GM12878 (cell line): ENCODE measurements at regions not wholly inside any gene's neighbourhood (a gene's known extent, or its start where the extent isn't known, plus 50 kb on each side); places are given as distances from the start of the nearest gene placed in this dataset.

ENCODE experiments used
- ATF2 ChIP-seq: IDR thresholded peaks from 2 replicates; pipeline ENCODE4 v1.6.1; 2012; ENCODE audit warnings: low read length, inconsistent platforms
- BCL3 ChIP-seq: IDR thresholded peaks from 2 replicates; pipeline ENCODE4 v1.6.1; 2011; ENCODE audit warnings: borderline replicate concordance, low read depth, mild to moderate bottlenecking, moderate library complexity, low read length; ENCODE audit not compliant: insufficient read depth, poor library complexity, severe bottlenecking
- CEBPB ChIP-seq, 2 experiments: fragments of 150-350 bp in 1 of 2; IDR thresholded peaks; 2 replicates each; pipeline ENCODE4 v1.6.1; 2012 to 2014; ENCODE audit warnings: low read depth in 2 of 2, low read length in 2 of 2, borderline replicate concordance in 1 of 2, inconsistent platforms in 1 of 2
- CTCF ChIP-seq, 3 experiments: IDR thresholded peaks in 2 of 3; conservative IDR thresholded peaks in 1 of 3; 2 replicates each; pipeline ENCODE4 v1.5.1; 2011; ENCODE audit warnings: low read depth in 3 of 3, low read length in 3 of 3, mild to moderate bottlenecking in 3 of 3, control low read depth in 2 of 3, moderate library complexity in 2 of 3, inconsistent platforms in 1 of 3, mixed read lengths in 1 of 3; ENCODE audit not compliant: control insufficient read depth in 2 of 3, insufficient read depth in 1 of 3; ENCODE audit errors: extremely low read depth in 1 of 3
- JUND ChIP-seq: IDR thresholded peaks from 2 replicates; pipeline ENCODE4 v1.6.1; 2012; ENCODE audit warnings: low read depth, mild to moderate bottlenecking, low read length, improper control_type of control experiment, moderate library complexity
- NFYB ChIP-seq: IDR thresholded peaks from 2 replicates; pipeline ENCODE4 v1.6.1; 2011; ENCODE audit warnings: low read depth, mild to moderate bottlenecking, low read length, improper control_type of control experiment, moderate library complexity; ENCODE audit not compliant: insufficient read depth
- POLR2A ChIP-seq: IDR thresholded peaks from 2 replicates; pipeline ENCODE4 v1.6.1; 2011; ENCODE audit warnings: low read depth, mild to moderate bottlenecking, low read length
- RAD21 ChIP-seq: IDR thresholded peaks from 2 replicates; pipeline ENCODE4 v1.6.1; 2011; ENCODE audit warnings: mild to moderate bottlenecking, low read depth, low read length, moderate library complexity; ENCODE audit not compliant: insufficient read depth
- RBBP5 ChIP-seq: fragments of 200-600 bp; sonication (generic); conservative IDR thresholded peaks from 2 replicates; pipeline ENCODE4 v1.6.1; 2016
- SMC3 ChIP-seq: IDR thresholded peaks from 2 replicates; pipeline ENCODE4 v1.6.1; 2011; ENCODE audit warnings: low read length, improper control_type of control experiment, borderline replicate concordance
- SREBF1 ChIP-seq: IDR thresholded peaks from 2 replicates; pipeline ENCODE4 v1.6.1; 2012; ENCODE audit warnings: mild to moderate bottlenecking, low read length
- SRF ChIP-seq, 2 experiments: IDR thresholded peaks; 2 replicates each; pipeline ENCODE4 v1.6.1; 2011; ENCODE audit warnings: low read depth in 2 of 2, low read length in 2 of 2, mild to moderate bottlenecking in 1 of 2, moderate library complexity in 1 of 2
- ZNF217 ChIP-seq: fragments of 450-650 bp; IDR thresholded peaks from 2 replicates; pipeline ENCODE4 v1.6.1; 2017; ENCODE audit warnings: antibody characterized with exemption, mild to moderate bottlenecking
- TF ChIP-seq, protein P1 (sequence below): fragments of 450-650 bp; IDR thresholded peaks from 2 replicates; pipeline ENCODE4 v1.6.1; 2016; ENCODE audit warnings: mild to moderate bottlenecking

- no peak for TF ChIP-seq SREBF1
- TF ChIP-seq NFYB: no peak
- no peak for TF ChIP-seq CTCF (IDR thresholded peaks at IDR 0.05 in 2 of 3, conservative IDR thresholded peaks at IDR 0.05 in 1 of 3; ENCODE audit: control insufficient read depth in 2 of 3, extremely low read depth in 1 of 3, insufficient read depth in 1 of 3, low read depth in 3 of 3, low read length in 3 of 3)
- TF ChIP-seq POLR2A: no peak
- no peak for TF ChIP-seq SRF (IDR thresholded peaks at IDR 0.05; ENCODE audit: low read depth in 2 of 2, low read length in 2 of 2)
- TF ChIP-seq ZNF217: no peak
- no peak for TF ChIP-seq SMC3
- TF ChIP-seq, protein P1, sequence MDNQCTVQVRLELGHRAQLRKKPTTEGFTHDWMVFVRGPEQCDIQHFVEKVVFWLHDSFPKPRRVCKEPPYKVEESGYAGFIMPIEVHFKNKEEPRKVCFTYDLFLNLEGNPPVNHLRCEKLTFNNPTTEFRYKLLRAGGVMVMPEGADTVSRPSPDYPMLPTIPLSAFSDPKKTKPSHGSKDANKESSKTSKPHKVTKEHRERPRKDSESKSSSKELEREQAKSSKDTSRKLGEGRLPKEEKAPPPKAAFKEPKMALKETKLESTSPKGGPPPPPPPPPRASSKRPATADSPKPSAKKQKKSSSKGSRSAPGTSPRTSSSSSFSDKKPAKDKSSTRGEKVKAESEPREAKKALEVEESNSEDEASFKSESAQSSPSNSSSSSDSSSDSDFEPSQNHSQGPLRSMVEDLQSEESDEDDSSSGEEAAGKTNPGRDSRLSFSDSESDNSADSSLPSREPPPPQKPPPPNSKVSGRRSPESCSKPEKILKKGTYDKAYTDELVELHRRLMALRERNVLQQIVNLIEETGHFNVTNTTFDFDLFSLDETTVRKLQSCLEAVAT: no peak
- no peak for TF ChIP-seq BCL3
- TF ChIP-seq JUND: no peak
- no peak for TF ChIP-seq ATF2
- TF ChIP-seq CEBPB (IDR thresholded peaks at IDR 0.05; ENCODE audit: borderline replicate concordance in 1 of 2, low read depth in 2 of 2, low read length in 2 of 2): no peak
- no peak for TF ChIP-seq RAD21
- TF ChIP-seq RBBP5: no peak
Observed at GRCh38 chr3:74916696-74917095, 302.2 kb upstream of the CNTN3 start.
